RKO (cell line): ENCODE measurements at regions not wholly inside any gene's neighbourhood (a gene's known extent, or its start where the extent isn't known, plus 50 kb on each side); places are given as distances from the start of the nearest gene placed in this dataset.
"Not testable (repeated sequence)": the region's sequence is repeated elsewhere in the genome, so short reads cannot be mapped to it uniquely, and the experiment has no call there.

ENCODE experiments used
- DNase-seq: peaks from one replicate; pipeline ENCODE4 v3.0.0-alpha.2; 2016; ENCODE audit warnings: low spot score

GRCh38 chr1:168420177-168420576 lies 123.6 kb downstream of the XCL2 start:
- DNase-seq: no peak

DNA sequence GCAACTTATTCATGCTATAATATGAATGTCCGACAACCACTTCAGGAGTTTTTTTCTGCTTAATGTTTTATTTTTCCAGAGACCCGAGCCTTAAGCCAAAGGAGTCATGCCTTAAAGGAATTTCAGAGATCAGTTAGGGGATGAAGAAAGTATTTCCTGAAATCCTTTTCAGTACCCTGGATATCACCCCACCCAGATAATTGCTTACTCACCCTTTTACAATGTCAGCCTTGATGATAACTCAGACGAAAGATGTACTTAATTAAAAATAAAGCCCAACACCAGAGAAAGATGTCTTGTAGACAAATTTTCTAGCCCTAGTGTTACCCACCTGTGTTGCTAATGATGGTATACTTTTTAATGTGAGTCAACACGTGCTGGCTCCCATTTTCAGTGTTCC lies 124.1 kb downstream of the XCL2 start:
- no peak for DNase-seq

DNA sequence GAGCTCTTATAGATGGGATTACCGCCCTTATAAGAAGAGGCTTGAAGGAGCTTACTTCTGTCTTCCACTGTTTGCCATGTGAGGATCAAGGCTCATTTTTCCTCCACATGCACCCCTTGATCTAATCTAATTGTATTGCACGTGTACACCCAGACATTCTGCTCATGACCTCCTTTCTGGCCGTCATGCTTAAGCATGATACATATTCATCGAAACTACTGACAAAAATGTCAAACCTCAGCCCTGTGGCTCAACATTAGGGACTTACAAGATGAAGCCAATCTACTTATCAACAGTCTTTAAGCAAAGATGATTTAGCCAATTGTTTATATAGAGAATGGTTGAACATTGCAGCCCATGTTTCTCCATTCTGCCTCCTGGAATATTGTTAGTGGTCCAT lies 127.6 kb downstream of the XCL2 start:
- no peak for DNase-seq

DNA sequence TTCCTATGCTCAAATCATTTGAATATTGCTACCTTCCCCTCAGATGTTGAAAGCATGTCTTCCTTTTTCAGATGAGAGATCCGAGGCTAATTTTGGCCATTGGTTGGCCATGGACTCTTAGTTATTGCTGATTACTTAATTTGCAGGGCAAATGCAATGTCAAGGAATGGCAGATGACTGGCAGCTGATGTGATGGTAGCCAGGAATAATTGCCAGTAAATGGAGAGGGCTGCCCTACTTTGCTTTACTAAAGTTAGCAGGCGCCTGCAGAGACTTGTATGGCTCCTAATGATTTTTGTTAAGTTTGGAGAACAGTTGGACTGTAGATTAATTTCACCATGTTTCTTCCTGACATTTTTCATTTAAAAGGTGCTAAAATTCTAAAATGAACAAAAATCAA lies 128.9 kb downstream of the XCL2 start:
- no peak for DNase-seq

DNA sequence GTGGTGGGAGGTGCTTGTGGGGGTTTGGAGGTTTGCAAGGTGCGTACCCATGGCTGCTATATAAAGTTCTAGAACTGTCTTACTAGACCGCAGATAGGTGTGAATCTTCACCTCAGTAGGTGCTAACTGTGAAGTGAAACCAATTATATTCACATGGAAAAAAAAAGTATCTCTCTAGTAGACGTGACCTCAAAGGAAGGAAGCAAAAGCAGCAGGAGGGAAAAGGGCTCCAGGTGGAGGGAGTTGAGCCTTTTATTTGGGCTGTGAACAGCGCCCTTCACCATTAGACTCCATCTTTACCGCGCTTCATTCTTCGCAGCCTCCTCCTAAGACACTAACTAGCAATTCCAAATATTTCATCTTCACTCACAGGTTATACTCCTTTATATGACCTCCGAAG lies 129.8 kb downstream of the TBX19 start:
- DNase-seq: no peak

DNA sequence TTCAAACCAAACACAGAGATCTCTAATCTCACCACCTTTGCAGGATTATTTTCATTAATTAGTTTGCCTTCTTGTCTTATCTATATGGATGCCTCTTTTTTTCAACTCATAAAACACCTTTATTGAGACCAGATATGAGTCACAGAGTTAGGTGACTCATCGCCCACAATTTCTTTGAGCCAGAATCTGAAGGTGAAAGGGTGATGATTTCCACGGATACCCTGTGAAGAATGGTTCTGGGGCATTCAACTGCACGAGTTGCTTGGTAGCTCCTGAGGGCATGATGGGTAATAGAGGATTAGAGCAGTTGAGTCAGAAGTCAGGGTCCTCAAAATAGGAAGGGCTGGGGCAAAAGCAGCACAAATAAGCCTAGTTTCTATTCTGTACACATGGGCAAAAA lies 128.2 kb downstream of the TBX19 start:
- DNase-seq: peak; percentile 41

DNA sequence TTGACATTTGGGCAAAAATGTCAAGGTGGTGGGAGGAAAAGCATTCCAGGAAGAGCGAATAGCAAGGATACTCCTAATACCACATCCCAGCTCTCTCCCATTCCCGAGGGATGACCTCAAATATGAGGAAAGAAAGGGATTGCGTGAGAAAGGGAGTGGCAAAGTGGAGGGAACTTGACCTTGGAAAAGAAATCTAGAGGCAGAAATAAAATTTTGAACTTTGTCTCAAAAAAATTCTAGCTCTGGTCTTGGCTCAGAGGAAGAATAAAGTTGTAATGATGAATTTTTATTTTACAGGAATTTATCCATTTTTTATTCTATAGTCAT lies 127.8 kb downstream of the TBX19 start:
- DNase-seq: no peak

- no peak for DNase-seq
Observed at GRCh38 chr1:168407832-168408538, 127.3 kb downstream of the TBX19 start.

DNA sequence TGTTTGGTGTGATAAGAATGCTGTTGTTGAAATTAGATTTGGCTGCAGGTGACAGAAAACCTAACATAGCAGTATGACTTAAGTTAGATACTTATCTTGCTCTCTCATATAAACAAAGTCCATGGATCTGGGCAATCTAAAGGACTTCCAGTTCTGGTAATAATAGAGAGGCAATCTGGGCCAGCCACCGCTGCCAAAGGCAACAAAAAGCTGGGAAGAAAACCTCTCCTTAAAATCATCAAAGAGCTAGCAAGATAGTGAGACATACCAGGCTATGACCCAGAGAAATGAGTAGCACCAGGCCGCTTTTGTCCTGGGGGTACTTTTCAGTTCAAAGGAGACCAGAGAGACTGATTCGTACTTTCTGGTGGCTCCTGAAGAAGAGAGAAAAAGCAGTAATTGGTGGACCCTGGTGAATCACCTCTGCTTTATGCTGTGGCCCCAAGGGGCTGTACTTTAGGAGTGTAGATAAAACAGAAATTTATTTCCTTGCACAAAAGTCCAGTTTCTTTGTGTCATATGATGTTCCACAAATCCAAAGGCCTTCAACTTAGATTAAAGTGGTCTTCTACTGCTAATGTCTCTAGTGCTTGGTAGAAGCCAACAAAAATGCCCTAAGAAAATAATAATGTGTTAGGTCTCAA lies 125.4 kb downstream of the TBX19 start:
- no peak for DNase-seq

- no peak for DNase-seq
Observed at GRCh38 chr1:168403140-168403539, 122.5 kb downstream of the TBX19 start.

- DNase-seq: not testable (repeated sequence)
Observed at GRCh38 chr1:168402466-168402865, 121.8 kb downstream of the TBX19 start.

GRCh38 chr1:168401341-168401740 lies 120.7 kb downstream of the TBX19 start:
- no peak for DNase-seq

DNA sequence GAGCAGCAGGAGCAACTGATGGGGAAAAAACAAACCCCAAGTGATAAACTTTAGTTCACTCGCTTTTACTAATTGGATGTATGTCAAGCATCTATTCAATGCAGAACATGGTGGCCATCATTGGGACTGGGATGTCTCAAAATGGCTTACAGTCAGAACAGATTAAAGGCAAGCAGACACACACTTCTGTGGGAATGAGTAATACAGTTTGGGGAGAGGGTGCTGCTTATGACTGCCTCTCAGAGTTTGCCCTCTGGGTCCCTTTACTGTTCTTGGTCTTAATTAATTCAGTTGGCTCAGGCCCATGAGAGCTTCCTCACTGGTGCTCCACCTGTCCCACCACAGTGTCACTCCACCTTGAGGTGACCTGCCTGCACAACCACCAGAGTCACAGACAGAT lies 119.5 kb downstream of the TBX19 start:
- DNase-seq: no peak

- no peak for DNase-seq
Observed at GRCh38 chr1:168397806-168398205, 117.1 kb downstream of the TBX19 start.

DNA sequence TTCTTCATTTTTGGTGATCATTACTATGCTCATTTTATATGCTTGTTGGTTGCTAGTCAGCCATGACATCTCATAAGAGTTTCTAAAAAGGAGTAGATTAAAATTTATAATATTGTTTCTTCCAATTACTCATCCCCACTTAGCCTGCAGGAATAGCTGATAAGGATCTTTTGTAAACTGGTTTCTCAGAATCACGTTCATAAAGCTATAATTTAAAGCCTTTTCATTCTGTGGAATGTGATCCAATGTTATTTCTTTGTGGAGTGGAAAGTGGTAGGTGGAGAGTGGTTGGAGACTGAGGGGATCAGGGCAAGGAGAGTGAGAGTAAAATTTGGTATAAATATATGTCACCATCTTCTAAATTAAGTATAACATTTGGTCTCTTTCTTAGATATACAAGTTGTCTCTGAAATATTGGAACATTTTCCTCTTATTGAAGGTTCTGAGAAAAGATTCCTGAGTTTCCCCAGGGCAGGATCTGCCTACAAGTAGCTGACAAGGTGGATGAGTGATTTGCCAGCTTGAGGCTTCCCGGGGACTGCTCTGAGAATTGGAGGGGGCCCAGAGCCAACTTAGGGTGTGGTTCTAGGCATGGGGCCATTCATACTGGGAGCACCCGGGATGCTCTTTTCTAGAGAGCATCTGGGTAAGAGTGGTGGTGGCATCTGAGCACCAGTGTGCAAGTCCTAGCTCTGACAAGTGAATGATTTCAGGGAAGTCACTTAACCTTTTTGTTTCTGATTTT lies 116.4 kb downstream of the TBX19 start:
- DNase-seq: no peak

DNA sequence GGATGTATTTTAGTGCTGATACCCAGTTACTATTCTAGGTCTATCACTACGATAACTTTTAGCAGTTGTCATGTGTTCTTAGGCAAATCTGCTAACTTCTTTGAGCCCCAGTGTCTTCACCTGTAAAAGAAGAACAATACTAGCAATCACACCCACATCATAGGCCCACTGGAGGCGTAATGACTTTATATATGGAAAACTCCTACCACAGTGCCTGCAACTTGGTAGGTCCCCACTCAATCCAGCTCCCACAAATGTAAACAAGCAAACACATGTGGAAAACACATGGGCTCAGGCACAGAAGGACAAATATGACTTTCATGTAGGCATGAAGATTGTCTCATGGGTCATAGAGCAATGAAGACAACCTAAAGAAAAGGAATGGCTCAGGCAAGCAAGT lies 115.8 kb downstream of the TBX19 start:
- no peak for DNase-seq

DNA sequence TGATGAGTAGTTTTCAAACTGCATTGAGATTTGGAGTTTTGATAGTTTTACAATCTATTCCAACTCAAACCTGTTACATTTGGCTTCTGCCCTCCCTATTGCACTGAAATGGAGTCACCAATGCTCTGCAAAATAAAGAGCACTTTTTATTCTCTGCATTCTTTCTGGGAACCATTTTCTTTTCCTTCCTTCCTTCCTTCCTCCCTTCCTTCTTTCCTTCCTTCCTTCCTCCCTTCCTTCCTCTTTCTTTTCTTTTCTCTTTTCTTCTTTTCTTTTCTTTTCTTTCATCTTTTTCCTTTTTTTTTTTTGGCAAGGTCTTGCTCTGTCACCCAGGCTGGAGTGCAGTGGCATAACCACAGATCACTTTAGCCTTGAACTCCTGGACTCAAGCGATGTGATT lies 114.2 kb downstream of the TBX19 start:
- no peak for DNase-seq

- no peak for DNase-seq
Observed at GRCh38 chr1:168392958-168393549, 112.4 kb downstream of the TBX19 start.

DNA sequence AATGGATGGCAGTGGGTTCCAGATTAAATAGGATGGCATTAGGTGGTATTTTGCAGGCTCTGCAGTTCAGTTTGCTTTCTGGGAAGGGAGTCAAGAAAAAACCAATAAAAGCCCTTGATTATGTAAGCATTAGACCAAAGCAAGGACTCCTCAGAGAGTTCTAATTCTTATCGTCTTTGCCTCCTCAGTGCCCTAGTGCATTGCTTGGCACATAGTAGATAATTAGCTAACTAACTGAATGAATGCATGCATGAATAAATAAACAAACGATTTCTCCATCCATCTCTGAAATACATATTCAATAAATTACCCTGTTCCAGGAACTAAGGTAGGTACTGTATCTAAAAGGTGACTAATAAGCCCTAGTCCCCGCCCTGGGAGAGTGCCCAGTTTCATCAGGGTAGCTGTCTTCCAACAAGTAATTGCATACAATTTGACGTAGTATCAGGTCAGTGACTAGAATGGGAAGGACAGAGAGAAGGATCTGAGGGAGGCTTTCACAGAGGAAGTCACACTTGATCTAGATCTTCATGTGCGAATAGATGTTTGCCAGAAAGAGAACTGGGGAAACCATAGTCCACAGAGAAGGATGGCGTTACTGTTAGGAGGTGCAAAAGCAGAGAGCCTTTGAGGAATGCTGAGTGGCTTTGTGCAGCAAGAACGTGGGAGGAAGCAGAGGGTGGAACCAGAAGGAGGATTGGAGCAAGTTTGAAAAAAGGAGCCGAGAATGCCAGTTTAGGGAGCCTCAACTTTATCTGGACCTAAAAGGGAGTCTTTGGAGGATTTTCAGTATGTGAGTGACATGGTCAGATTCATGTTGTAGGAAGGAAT lies 111.4 kb downstream of the TBX19 start:
- DNase-seq: no peak

DNA sequence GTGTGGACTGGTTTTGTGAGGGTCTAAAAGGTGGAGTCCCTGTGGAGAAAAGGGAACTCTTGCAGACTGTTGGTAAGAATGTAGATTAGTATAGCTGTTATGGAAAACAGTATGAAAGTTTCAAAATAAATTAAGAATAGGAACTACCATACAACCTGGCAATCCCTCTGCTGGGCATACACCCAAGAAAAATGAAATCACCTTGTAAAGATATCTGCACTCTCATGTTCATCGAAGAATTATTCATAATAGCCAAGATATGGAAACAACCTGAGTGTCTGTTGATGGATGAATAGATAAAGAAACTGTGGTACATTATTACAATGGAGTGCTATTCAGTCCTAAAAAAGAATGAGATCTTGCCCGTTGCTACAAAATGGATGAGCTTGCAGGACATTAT lies 109.6 kb downstream of the TBX19 start:
- DNase-seq: no peak

DNA sequence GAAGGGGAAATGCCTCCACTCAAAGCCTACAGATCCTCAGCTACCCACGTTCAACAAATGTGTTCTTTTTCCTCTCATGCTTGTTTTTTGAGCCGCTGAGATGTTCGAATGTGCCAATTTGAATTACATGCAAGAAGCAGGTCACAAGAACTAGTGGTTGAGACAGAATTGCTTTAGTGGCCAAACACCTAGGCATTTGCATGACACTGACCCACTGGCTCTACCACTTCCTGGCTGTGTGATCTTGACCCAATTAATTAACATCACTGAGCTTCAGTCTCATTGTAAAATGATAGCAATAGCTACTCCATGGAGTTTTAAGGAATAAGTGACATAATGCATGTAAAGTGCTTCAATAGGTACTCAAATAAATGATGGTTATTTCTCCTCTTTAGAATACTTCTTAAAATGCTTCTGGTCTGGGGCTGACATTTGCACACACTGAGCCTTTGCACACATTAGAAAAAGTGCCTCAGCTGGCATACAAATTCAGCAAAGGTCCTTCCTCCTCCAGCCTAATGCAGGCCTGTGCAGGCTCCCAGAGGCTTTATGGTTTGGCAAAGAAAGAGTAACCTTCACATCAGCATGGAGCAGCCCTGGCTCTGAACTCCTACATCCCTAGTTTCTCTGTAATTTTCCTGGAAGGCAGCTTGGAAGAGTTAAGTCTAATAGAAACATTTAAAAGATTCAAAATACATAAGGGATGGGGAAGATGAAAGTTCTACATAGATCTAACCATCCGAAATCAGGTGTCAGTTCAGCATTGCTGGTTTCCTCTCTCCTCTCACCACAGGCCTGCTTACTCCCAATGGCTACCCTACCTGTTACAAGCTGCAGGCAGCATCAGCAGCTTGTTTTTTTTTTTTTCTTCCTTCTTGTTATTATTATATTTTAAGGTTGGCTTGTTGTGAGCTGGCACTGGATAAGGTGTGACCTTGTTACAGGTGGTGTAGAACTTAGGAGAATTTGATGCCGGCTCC lies 107.4 kb downstream of the TBX19 start:
- DNase-seq: no peak
